ENCODE measurements at regions not wholly inside any gene's neighbourhood (a gene's known extent, or its start where the extent isn't known, plus 50 kb on each side); places are given as distances from the start of the nearest gene placed in this dataset.

DNA sequence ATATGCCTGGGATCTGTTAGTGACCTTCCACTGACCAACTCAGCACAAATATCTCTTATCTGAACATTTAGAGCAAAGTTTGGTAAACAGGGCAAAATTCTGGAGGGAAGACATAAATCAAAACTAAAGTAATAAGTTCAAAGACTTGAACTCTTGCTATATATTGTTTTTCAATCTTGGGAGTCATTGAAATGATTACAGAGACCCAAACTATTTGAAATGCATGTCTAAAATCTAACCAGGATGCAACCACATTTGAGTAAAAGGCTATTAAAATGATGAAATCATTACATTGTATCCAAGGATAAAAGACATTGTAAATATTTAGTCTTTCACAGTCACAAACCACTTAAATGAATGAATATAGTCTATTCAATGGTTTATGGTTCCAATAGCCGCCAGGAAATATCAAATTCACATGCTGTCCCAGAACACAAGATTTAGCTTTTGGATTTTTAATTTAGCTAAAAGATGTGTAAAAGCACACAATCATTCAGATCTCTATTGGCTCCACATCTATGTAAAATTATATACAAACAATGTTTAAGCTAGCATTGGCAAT lies 256.6 kb upstream of the EPHA7 start:
- intact Hi-C loops (cut with micrococcal nuclease) = no loop called here
- no peaks in the 10 kb centered on the region for H4K20me1 ChIP-seq (ENCODE audit: insufficient read depth)

DNA sequence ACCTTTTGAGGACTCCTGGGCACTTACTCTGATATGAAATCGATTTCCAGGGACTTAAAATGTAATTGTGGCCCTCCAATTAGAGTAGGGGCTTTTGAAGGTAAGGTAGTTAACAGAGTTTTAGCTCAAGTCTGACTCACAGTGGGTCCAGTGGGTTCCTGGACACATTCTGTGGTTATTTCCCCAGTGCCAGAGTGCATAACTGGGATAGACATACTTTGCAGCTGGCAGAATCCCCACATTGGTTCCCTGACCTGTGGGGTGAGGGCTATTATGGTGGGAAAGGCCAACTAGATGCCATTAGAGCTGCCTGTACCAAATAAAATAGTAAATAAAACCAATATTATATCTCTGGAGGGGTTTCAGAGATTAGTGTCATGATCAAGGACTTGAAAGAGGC lies 243.8 kb upstream of the EPHA7 start:
- no peaks in the 10 kb centered on the region for H3K4me1 ChIP-seq (ENCODE audit: control insufficient read depth in 1 of 2, insufficient read depth in 2 of 2, low read length in 2 of 2)
- no TSS peak for BruUV-seq (replicated peaks)
- H3K36me3 ChIP-seq (ENCODE audit: control insufficient read depth in 1 of 2, insufficient read depth in 2 of 2, low read length in 2 of 2) = no peaks in the 10 kb centered on the region
- CTCF ChIA-PET = no interaction called here
- H3K4me2 ChIP-seq (ENCODE audit: low read length) = no peak overlapping the region
- H3K27me3 ChIP-seq (ENCODE audit: insufficient read depth, low read length) = no peaks in the 10 kb centered on the region
- no peaks in the 10 kb centered on the region for H4K20me1 ChIP-seq (ENCODE audit: insufficient read depth)
- no peak overlapping the region for H3K9ac ChIP-seq (ENCODE audit: low read length)
- H3K79me2 ChIP-seq (ENCODE audit: insufficient read depth, low read length) = no peaks in the 10 kb centered on the region
- H3K27ac ChIP-seq (ENCODE audit: low read depth, low read length) = no peak overlapping the region
- no peak for DNase-seq (ENCODE audit: low read depth, low spot score)
- peaks cover 0 to 10% of the 10 kb centered on the region in 2 experiments; a peak in 2 of 4 replicates for H3K9me3 ChIP-seq (ENCODE audit: control insufficient read depth in 1 of 2, insufficient read depth in 1 of 2, low read depth in 1 of 2, low read length in 2 of 2)
- H3K4me3 ChIP-seq (replicated peaks in 1 of 2; ENCODE audit: low read depth in 1 of 2, low read length in 2 of 2) = no peak overlapping the region
- RAD21 ChIA-PET (ENCODE audit: low non-redundant PET in 1 of 2, low total read pairs in 2 of 2, uncharacterized antibody in 2 of 2, unreplicated experiment in 2 of 2) = no interaction called here
- ATAC-seq = no peak
- H3K9me2 ChIP-seq (ENCODE audit: insufficient read depth) = no peaks in the 10 kb centered on the region
- POLR2A ChIA-PET = no interaction called here
- H2AFZ ChIP-seq (ENCODE audit: low read depth, low read length, poor library complexity, severe bottlenecking) = no peak overlapping the region
- intact Hi-C loops (cut with micrococcal nuclease) = no loop called here
- TF ChIP-seq, protein P1, sequence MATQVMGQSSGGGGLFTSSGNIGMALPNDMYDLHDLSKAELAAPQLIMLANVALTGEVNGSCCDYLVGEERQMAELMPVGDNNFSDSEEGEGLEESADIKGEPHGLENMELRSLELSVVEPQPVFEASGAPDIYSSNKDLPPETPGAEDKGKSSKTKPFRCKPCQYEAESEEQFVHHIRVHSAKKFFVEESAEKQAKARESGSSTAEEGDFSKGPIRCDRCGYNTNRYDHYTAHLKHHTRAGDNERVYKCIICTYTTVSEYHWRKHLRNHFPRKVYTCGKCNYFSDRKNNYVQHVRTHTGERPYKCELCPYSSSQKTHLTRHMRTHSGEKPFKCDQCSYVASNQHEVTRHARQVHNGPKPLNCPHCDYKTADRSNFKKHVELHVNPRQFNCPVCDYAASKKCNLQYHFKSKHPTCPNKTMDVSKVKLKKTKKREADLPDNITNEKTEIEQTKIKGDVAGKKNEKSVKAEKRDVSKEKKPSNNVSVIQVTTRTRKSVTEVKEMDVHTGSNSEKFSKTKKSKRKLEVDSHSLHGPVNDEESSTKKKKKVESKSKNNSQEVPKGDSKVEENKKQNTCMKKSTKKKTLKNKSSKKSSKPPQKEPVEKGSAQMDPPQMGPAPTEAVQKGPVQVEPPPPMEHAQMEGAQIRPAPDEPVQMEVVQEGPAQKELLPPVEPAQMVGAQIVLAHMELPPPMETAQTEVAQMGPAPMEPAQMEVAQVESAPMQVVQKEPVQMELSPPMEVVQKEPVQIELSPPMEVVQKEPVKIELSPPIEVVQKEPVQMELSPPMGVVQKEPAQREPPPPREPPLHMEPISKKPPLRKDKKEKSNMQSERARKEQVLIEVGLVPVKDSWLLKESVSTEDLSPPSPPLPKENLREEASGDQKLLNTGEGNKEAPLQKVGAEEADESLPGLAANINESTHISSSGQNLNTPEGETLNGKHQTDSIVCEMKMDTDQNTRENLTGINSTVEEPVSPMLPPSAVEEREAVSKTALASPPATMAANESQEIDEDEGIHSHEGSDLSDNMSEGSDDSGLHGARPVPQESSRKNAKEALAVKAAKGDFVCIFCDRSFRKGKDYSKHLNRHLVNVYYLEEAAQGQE (IDR thresholded peaks at IDR 0.05; ENCODE audit: low read depth) = no peak
- TF ChIP-seq TCF7L2 (IDR thresholded peaks at IDR 0.05; ENCODE audit: borderline replicate concordance, extremely low read depth, insufficient read depth, insufficient read length) (no peak), SIN3A (IDR thresholded peaks at IDR 0.05; ENCODE audit: low read depth) (no peak), ELF1 (IDR thresholded peaks at IDR 0.05; ENCODE audit: borderline replicate concordance, low read depth) (no peak), RAD21 (IDR thresholded peaks at IDR 0.05; ENCODE audit: low read depth) (no peak), ZNF274 (IDR thresholded peaks at IDR 0.05; ENCODE audit: low read depth, low read length) (no peak), POLR2A (IDR thresholded peaks at IDR 0.05; ENCODE audit: borderline replicate concordance, extremely low read depth, insufficient read depth, insufficient read length) (no peak), FOSL1 (IDR thresholded peaks at IDR 0.05; ENCODE audit: low read depth) (no peak), CEBPB (IDR thresholded peaks at IDR 0.05; ENCODE audit: low read depth) (no peak)
- TF ChIP-seq, protein P2, sequence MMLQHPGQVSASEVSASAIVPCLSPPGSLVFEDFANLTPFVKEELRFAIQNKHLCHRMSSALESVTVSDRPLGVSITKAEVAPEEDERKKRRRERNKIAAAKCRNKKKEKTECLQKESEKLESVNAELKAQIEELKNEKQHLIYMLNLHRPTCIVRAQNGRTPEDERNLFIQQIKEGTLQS (IDR thresholded peaks at IDR 0.05) = no peak
- TF ChIP-seq, protein P3, sequence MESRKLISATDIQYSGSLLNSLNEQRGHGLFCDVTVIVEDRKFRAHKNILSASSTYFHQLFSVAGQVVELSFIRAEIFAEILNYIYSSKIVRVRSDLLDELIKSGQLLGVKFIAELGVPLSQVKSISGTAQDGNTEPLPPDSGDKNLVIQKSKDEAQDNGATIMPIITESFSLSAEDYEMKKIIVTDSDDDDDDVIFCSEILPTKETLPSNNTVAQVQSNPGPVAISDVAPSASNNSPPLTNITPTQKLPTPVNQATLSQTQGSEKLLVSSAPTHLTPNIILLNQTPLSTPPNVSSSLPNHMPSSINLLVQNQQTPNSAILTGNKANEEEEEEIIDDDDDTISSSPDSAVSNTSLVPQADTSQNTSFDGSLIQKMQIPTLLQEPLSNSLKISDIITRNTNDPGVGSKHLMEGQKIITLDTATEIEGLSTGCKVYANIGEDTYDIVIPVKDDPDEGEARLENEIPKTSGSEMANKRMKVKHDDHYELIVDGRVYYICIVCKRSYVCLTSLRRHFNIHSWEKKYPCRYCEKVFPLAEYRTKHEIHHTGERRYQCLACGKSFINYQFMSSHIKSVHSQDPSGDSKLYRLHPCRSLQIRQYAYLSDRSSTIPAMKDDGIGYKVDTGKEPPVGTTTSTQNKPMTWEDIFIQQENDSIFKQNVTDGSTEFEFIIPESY (IDR thresholded peaks at IDR 0.05; ENCODE audit: extremely low read depth, insufficient replicate concordance, low read length) = no peak
- TF ChIP-seq, protein P4, sequence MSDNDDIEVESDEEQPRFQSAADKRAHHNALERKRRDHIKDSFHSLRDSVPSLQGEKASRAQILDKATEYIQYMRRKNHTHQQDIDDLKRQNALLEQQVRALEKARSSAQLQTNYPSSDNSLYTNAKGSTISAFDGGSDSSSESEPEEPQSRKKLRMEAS (IDR thresholded peaks at IDR 0.05) = no peak

More for the DNA sequence above, 256.6 kb upstream of the EPHA7 start:
- no peaks in the 10 kb centered on the region for H3K9me2 ChIP-seq (ENCODE audit: insufficient read depth)
- no peaks in the 10 kb centered on the region for H3K36me3 ChIP-seq (ENCODE audit: control insufficient read depth in 1 of 2, insufficient read depth in 2 of 2, low read length in 2 of 2)
- no peaks in the 10 kb centered on the region for H3K79me2 ChIP-seq (ENCODE audit: insufficient read depth, low read length)
- no peak overlapping the region for H3K27ac ChIP-seq (ENCODE audit: low read depth, low read length)
- ChIA-PET POLR2A (no interaction called here), RAD21 (ENCODE audit: low non-redundant PET in 1 of 2, low total read pairs in 2 of 2, uncharacterized antibody in 2 of 2, unreplicated experiment in 2 of 2) (no interaction called here), CTCF (no interaction called here)
- TF ChIP-seq ZFX (IDR thresholded peaks at IDR 0.05) = no peak
- no peak overlapping the region for H3K4me2 ChIP-seq (ENCODE audit: low read length)
- H3K4me3 ChIP-seq (replicated peaks in 1 of 2; ENCODE audit: low read depth in 1 of 2, low read length in 2 of 2) = no peak overlapping the region
- H3K9ac ChIP-seq (ENCODE audit: low read length) = no peak overlapping the region
- no peak for ATAC-seq
- H3K27me3 ChIP-seq (ENCODE audit: insufficient read depth, low read length) = no peaks in the 10 kb centered on the region
- H2AFZ ChIP-seq (ENCODE audit: low read depth, low read length, poor library complexity, severe bottlenecking) = no peak overlapping the region
- H3K9me3 ChIP-seq (ENCODE audit: control insufficient read depth in 1 of 2, insufficient read depth in 1 of 2, low read depth in 1 of 2, low read length in 2 of 2) = peaks cover 0 to 4% of the 10 kb centered on the region in 2 experiments; a peak in 1 of 4 replicates
- DNase-seq (ENCODE audit: low read depth, low spot score) = no peak
- no TSS peak for BruUV-seq (replicated peaks)
- no peaks in the 10 kb centered on the region for H3K4me1 ChIP-seq (ENCODE audit: control insufficient read depth in 1 of 2, insufficient read depth in 2 of 2, low read length in 2 of 2)

Measured in HCT116 (cell line).